ENCODE measurements at regions not wholly inside any gene's neighbourhood (a gene's known extent, or its start where the extent isn't known, plus 50 kb on each side); places are given as distances from the start of the nearest gene placed in this dataset.

DNA sequence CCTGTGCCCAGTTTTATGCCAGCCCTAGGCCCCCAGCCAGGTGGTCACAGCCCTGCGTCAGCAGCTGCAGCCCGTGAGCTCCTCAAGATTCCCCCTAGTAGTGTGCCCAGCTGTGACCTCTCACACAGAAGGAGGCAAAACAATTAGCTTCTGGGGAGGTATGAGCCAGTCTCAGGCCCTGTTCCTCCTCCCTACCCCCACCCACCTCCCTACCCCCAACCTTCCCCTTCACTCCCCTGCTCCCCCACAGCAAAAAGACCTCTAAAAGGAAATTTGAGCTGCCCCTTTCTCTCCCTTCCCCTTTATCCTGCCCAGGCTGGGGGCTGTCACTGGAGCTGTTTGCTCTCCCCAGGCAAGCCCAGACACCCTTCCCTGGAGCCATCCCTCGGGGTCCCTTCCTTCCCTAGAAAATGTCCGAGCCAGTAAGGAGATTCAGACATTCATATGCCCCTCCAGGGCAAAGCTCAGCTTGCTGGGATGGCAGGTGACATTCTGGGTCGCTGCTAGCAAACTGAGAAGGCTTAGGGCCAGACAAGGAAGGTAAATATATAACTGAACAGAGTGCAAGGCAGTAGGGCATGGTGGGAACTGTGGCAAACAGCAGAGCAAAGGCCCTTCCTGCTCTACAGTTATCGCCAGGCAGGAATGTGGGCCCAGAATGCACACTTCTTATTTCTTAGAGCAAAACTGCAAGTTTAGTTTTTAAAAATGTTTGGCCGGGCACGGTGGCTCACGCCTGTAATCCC lies 300.2 kb downstream of the MN1 start:
- Histone ChIP-seq H3K27me3 (ENCODE audit: low read depth) (peaks cover 8% of the 10 kb centered on the region), H3K36me3 (no peaks in the 10 kb centered on the region), H3K4me1 (no peaks in the 10 kb centered on the region), H3K4me3 (no peak overlapping the region), H3K27ac (replicated peaks) (no peak overlapping the region), H3K9me3 (replicated peaks) (peaks cover 5% of the 10 kb centered on the region)
- TF ChIP-seq, protein P1, sequence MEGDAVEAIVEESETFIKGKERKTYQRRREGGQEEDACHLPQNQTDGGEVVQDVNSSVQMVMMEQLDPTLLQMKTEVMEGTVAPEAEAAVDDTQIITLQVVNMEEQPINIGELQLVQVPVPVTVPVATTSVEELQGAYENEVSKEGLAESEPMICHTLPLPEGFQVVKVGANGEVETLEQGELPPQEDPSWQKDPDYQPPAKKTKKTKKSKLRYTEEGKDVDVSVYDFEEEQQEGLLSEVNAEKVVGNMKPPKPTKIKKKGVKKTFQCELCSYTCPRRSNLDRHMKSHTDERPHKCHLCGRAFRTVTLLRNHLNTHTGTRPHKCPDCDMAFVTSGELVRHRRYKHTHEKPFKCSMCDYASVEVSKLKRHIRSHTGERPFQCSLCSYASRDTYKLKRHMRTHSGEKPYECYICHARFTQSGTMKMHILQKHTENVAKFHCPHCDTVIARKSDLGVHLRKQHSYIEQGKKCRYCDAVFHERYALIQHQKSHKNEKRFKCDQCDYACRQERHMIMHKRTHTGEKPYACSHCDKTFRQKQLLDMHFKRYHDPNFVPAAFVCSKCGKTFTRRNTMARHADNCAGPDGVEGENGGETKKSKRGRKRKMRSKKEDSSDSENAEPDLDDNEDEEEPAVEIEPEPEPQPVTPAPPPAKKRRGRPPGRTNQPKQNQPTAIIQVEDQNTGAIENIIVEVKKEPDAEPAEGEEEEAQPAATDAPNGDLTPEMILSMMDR (IDR thresholded peaks at IDR 0.05; ENCODE audit: borderline replicate concordance) = no peak
- intact Hi-C loops (cut with micrococcal nuclease) = no loop called here
- DNase-seq = no peak

- TF ChIP-seq, protein P1 (IDR thresholded peaks at IDR 0.05; ENCODE audit: borderline replicate concordance) = no peak
- Histone ChIP-seq H3K36me3 (no peaks in the 10 kb centered on the region), H3K4me1 (no peaks in the 10 kb centered on the region), H3K9me3 (replicated peaks) (peaks cover 5% of the 10 kb centered on the region), H3K27me3 (ENCODE audit: low read depth) (peaks cover 12% of the 10 kb centered on the region), H3K27ac (replicated peaks) (no peak overlapping the region), H3K4me3 (no peak overlapping the region)
- intact Hi-C loops (cut with micrococcal nuclease) = no loop called here
- no peak for DNase-seq
These were observed 299.2 kb downstream of the MN1 start for GRCh38 chr22:27502327-27502726.

DNA sequence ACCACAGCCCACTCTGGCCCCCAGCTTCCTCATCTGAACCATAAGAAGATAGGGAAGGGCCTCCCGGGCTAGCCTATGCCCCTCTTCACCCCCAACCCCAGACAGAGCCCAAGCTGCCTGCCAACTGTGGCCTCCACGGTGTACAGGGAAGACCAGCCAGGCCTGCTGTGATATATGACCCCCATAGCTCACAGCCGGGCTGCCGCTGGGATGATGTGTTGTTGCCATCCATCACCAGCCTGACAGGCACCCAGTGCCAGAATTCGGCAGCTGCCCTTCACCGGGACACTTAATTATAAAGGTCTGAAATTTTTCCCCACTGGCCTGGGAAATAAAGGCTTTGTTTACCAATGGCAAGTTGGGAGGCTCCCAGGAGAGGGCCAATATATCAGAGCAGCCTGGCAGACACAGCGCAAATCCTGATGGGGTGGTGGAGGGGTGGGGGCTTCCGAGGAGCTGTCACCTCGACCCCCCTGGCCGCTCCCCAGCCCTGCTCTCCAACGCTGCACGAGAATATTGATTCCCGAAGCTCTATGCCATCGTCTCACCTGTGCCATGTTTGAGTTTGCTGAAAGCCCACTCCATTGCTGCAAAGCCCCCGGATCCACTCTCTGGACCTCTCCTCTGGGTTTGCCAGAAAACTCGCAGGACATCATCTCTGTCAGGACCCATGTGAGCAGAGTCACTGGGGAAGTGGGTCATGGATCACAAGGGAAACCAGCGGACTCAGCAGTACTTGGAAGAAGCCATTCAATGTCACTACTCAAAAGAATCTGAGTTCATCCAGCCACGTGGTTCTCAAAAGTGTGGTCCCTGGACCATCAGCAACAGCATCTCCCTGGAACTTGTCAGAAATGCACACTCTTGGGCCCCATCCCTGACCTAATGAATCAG lies 296.9 kb downstream of the MN1 start:
- peaks cover 8% of the 10 kb centered on the region for H3K9me3 ChIP-seq (replicated peaks)
- no peaks in the 10 kb centered on the region for H3K36me3 ChIP-seq
- TF ChIP-seq, protein P1 (IDR thresholded peaks at IDR 0.05; ENCODE audit: borderline replicate concordance) = no peak
- no peak overlapping the region for H3K4me3 ChIP-seq
- DNase-seq = no peak
- peaks cover 27% of the 10 kb centered on the region for H3K27me3 ChIP-seq (ENCODE audit: low read depth)
- intact Hi-C loops (cut with micrococcal nuclease) = no loop called here
- no peaks in the 10 kb centered on the region for H3K4me1 ChIP-seq
- H3K27ac ChIP-seq (replicated peaks) = no peak overlapping the region

GRCh38 chr22:27507111-27507611 lies 294.4 kb downstream of the MN1 start:
- no peaks in the 10 kb centered on the region for H3K36me3 ChIP-seq
- no peak overlapping the region for H3K27ac ChIP-seq (replicated peaks)
- peaks cover 9% of the 10 kb centered on the region for H3K4me1 ChIP-seq
- peaks cover 8% of the 10 kb centered on the region for H3K9me3 ChIP-seq (replicated peaks)
- TF ChIP-seq, protein P1 (IDR thresholded peaks at IDR 0.05; ENCODE audit: borderline replicate concordance) = no peak
- intact Hi-C loops (cut with micrococcal nuclease) = no loop called here
- no peak for DNase-seq
- H3K4me3 ChIP-seq = no peak overlapping the region
- peaks cover 43% of the 10 kb centered on the region for H3K27me3 ChIP-seq (ENCODE audit: low read depth)

DNA sequence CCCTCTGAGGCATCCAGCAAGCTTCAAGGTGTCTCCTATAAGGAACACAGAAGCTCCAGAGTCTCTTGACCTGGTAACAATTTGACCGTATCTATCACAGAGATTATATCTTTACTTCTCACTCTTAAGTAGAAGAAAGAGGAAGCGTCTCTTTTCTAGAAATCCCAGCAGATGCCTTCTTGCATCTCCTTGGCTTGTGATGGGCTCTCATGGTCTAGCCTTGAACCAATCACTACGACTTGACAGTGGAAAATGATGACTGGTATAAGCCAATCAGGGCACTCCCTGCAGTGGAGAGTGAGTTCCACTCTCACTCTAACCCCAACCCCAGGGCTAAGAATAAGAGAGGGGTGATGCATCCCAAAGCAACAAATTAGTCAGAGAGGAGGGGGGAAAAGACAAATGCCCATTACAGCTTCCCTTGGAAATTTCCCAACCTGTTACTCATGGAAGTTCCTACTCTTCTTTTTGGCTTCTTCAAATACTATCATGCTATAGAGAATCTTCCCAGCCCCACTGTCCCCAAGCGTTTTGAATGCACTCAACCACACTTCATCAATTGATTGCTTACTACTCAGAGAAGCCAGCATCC lies 293.5 kb downstream of the MN1 start:
- peaks cover 8% of the 10 kb centered on the region for H3K9me3 ChIP-seq (replicated peaks)
- H3K27ac ChIP-seq (replicated peaks) = no peak overlapping the region
- intact Hi-C loops (cut with micrococcal nuclease) = no loop called here
- no peaks in the 10 kb centered on the region for H3K36me3 ChIP-seq
- H3K4me3 ChIP-seq = no peak overlapping the region
- DNase-seq = no peak
- TF ChIP-seq, protein P1 (IDR thresholded peaks at IDR 0.05; ENCODE audit: borderline replicate concordance) = no peak
- peaks cover 17% of the 10 kb centered on the region for H3K4me1 ChIP-seq
- peaks cover 43% of the 10 kb centered on the region for H3K27me3 ChIP-seq (ENCODE audit: low read depth)

Measured in left ventricle myocardium inferior (tissue), 1 donor.